Ishikawa (cell line): ENCODE measurements at regions not wholly inside any gene's neighbourhood (a gene's known extent, or its start where the extent isn't known, plus 50 kb on each side); places are given as distances from the start of the nearest gene placed in this dataset.

Experiments used
- CEBPB ChIP-seq: IDR thresholded peaks from 2 replicates; pipeline ENCODE4 v1.6.1; 2012
- CREB1 ChIP-seq: IDR thresholded peaks from 2 replicates; pipeline ENCODE4 v1.6.1; 2012; ENCODE audit warnings: low read depth
- EGR1 ChIP-seq: IDR thresholded peaks from 2 replicates; pipeline ENCODE4 v1.6.1; 2012
- EP300 ChIP-seq: IDR thresholded peaks from 2 replicates; pipeline ENCODE4 v1.6.1; 2012; ENCODE audit warnings: borderline replicate concordance
- FOXM1 ChIP-seq: IDR thresholded peaks from 2 replicates; pipeline ENCODE4 v1.6.1; 2012; ENCODE audit warnings: low read depth, borderline replicate concordance
- MAX ChIP-seq: IDR thresholded peaks from 2 replicates; pipeline ENCODE4 v1.6.1; 2012
- RAD21 ChIP-seq: IDR thresholded peaks from 2 replicates; pipeline ENCODE4 v1.6.1; 2012; ENCODE audit warnings: low read depth
- REST ChIP-seq: IDR thresholded peaks from 2 replicates; pipeline ENCODE4 v1.6.1; 2012; ENCODE audit warnings: low read depth, mild to moderate bottlenecking
- TAF1 ChIP-seq: IDR thresholded peaks from 2 replicates; pipeline ENCODE4 v1.6.1; 2012; ENCODE audit warnings: low read depth, mild to moderate bottlenecking
- TEAD4 ChIP-seq: IDR thresholded peaks from 2 replicates; pipeline ENCODE4 v1.6.1; 2012
- YY1 ChIP-seq: IDR thresholded peaks from 2 replicates; pipeline ENCODE4 v1.6.1; 2012; ENCODE audit warnings: low read depth
- ZBTB7A ChIP-seq: IDR thresholded peaks from 2 replicates; pipeline ENCODE4 v1.6.1; 2012; ENCODE audit warnings: low read depth

- TF ChIP-seq EP300 (no peak), MAX (no peak), REST (no peak), CREB1 (no peak), FOXM1 (no peak), ZBTB7A (no peak), RAD21 (no peak), YY1 (no peak), TEAD4 (no peak), TAF1 (no peak), EGR1 (no peak), CEBPB (no peak)
Measured at GRCh38 chr4:141395246-141395830, 174.6 kb downstream of the ZNF330 start.
